Activated naive CD4-positive, alpha-beta T cell treated with anti-CD3 and anti-CD28 coated beads, Interleukin-2, amount 10 ng/mL, durations not matched to agents 7 days and 5 days (primary cell): ENCODE measurements at regions not wholly inside any gene's neighbourhood (a gene's known extent, or its start where the extent isn't known, plus 50 kb on each side); places are given as distances from the start of the nearest gene placed in this dataset.

Experiments
- CTCF ChIA-PET: fragments of 350-600 bp; sonication (Branson Sonifier 250); formaldehyde crosslinking; loops from one replicate; lab custom pipeline; 2021; ENCODE audit warnings: antibody characterized with exemption; lab: Charles Lee
- DNase-seq: peaks from one replicate; pipeline ENCODE4 v3.0.0-alpha.2; 2020
- H3K27ac Mint-ChIP-seq: one replicate; pipeline ENCODE4 v1.8.0; 2021; ENCODE audit warnings: mild to moderate bottlenecking, moderate library complexity, mixed read lengths
- H3K27me3 Mint-ChIP-seq: one replicate; pipeline ENCODE4 v1.8.0; 2021; ENCODE audit warnings: mild to moderate bottlenecking, mixed read lengths
- H3K36me3 Mint-ChIP-seq: one replicate; pipeline ENCODE4 v1.8.0; 2021; ENCODE audit warnings: mixed read lengths
- H3K4me1 Mint-ChIP-seq: one replicate; pipeline ENCODE4 v1.8.0; 2021; ENCODE audit warnings: mixed read lengths
- H3K4me3 Mint-ChIP-seq: one replicate; pipeline ENCODE4 v1.8.0; 2021; ENCODE audit warnings: mild to moderate bottlenecking, moderate library complexity, mixed read lengths
- H3K9me3 Mint-ChIP-seq: one replicate; pipeline ENCODE4 v1.8.0; 2021; ENCODE audit warnings: mixed read lengths

- CTCF ChIA-PET: no interaction called here
- Mint-ChIP-seq H3K9me3 (peaks cover 6% of the 10 kb centered on the region), H3K4me1 (no peaks in the 10 kb centered on the region), H3K27me3 (peaks cover 4% of the 10 kb centered on the region), H3K36me3 (no peaks in the 10 kb centered on the region), H3K27ac (no peak overlapping the region), H3K4me3 (no peak overlapping the region)
- peak; percentile 19 for DNase-seq
These were observed 64.6 kb downstream of the MYEOV start for GRCh38 chr11:69358398-69359020.

GRCh38 chr11:69359735-69360480 lies 66.0 kb downstream of the MYEOV start:
- no peaks in the 10 kb centered on the region for H3K36me3 Mint-ChIP-seq
- peaks cover 6% of the 10 kb centered on the region for H3K9me3 Mint-ChIP-seq
- H3K27me3 Mint-ChIP-seq: peaks cover 4% of the 10 kb centered on the region
- peak; percentile 1 for DNase-seq
- H3K27ac Mint-ChIP-seq: no peak overlapping the region
- CTCF ChIA-PET: no interaction called here
- H3K4me1 Mint-ChIP-seq: no peaks in the 10 kb centered on the region
- H3K4me3 Mint-ChIP-seq: no peak overlapping the region

DNA sequence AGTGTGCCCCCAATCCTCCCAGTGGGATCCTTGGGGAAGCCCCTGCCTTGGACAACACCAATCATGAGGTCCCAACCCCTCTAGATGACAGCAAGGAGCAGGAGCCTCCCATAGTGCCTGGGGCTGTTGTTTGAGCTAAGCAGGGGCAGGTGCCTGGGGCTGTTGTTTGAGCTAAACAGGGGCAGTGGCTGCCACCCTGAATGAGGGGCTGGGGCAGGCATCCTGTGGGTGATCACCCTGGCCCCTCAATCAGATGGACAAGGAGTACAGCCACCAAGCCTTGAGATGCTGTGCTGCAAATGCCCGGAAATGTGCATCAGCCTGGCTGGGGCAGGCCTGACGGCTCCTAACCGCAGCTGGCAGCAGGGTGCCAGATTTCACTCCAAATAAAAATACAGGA lies 66.7 kb downstream of the MYEOV start:
- Mint-ChIP-seq H3K9me3 (peaks cover 6% of the 10 kb centered on the region), H3K27me3 (peaks cover 4% of the 10 kb centered on the region), H3K27ac (no peak overlapping the region), H3K36me3 (no peaks in the 10 kb centered on the region), H3K4me3 (no peak overlapping the region), H3K4me1 (no peaks in the 10 kb centered on the region)
- DNase-seq: no peak
- CTCF ChIA-PET: no interaction called here

- no peak overlapping the region for H3K27ac Mint-ChIP-seq
- CTCF ChIA-PET: interaction anchor here (0.7 kb wide), 1 partner anchor 39 kb away, joined by 3 read pairs; no protein-coding TSS in a partner anchor
These were observed 67.1 kb downstream of the MYEOV start for GRCh38 chr11:69361048-69361447.

DNA sequence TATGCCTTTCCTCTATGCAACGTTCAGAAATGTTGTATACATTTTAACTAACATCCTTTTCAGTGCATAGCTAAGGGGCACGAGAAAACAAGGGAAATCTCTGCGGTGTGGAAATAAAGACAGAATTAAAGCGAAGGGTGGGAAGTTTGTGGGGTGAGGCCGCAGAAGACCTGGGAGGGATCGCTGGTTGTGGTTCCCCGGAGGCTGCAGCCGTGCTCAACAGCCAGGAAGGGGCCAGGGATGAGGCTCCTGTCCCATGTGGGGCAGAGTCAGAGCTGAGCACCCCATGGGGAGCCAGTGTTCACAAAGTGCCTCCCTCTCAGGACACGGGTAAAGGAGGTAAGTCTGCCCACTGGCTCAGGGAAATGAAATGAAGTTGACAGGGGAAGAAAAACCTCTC lies 67.5 kb downstream of the MYEOV start:
- DNase-seq: peak; percentile 5
- CTCF ChIA-PET: interaction anchor here (0.7 to 1.4 kb wide), 2 partner anchors 39 to 69 kb away, joined by 3 to 4 read pairs; no protein-coding TSS in a partner anchor
- H3K4me1 Mint-ChIP-seq: no peaks in the 10 kb centered on the region
- no peaks in the 10 kb centered on the region for H3K36me3 Mint-ChIP-seq
- peaks cover 4% of the 10 kb centered on the region for H3K27me3 Mint-ChIP-seq
- H3K27ac Mint-ChIP-seq: no peak overlapping the region
- no peak overlapping the region for H3K4me3 Mint-ChIP-seq
- H3K9me3 Mint-ChIP-seq: peaks cover 6% of the 10 kb centered on the region

More at GRCh38 chr11:69361048-69361447, 67.1 kb downstream of the MYEOV start:
- Mint-ChIP-seq H3K9me3 (peaks cover 6% of the 10 kb centered on the region), H3K4me3 (no peak overlapping the region), H3K36me3 (no peaks in the 10 kb centered on the region), H3K4me1 (no peaks in the 10 kb centered on the region), H3K27me3 (peaks cover 4% of the 10 kb centered on the region)
- peak; percentile 3 for DNase-seq

DNA sequence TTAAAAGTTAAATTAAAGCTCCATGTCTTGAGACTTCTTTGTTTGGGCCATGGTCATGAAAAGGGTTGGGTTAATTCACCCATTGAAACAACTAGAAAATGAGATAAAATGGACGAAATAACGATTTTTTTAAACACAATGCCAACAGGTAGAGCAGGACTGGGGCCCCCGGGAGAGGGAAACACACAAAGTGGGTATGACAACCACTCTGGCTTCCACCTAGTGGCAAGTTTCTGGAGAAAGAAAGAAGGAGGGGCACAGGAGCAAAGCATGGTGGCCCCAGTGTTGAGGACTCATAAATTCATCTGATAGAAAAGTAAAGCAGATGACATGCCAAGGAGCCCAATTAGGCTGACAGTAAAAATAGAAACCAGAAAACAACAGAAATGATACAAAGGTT lies 68.4 kb downstream of the MYEOV start:
- H3K27me3 Mint-ChIP-seq: peaks cover 4% of the 10 kb centered on the region
- no peaks in the 10 kb centered on the region for H3K4me1 Mint-ChIP-seq
- no peaks in the 10 kb centered on the region for H3K36me3 Mint-ChIP-seq
- DNase-seq: peak; percentile 17
- H3K9me3 Mint-ChIP-seq: peaks cover 6% of the 10 kb centered on the region
- H3K27ac Mint-ChIP-seq: no peak overlapping the region
- no peak overlapping the region for H3K4me3 Mint-ChIP-seq
- CTCF ChIA-PET: interaction anchor here (1.4 kb wide), 1 partner anchor 69 kb away, joined by 4 read pairs; no protein-coding TSS in a partner anchor

DNA sequence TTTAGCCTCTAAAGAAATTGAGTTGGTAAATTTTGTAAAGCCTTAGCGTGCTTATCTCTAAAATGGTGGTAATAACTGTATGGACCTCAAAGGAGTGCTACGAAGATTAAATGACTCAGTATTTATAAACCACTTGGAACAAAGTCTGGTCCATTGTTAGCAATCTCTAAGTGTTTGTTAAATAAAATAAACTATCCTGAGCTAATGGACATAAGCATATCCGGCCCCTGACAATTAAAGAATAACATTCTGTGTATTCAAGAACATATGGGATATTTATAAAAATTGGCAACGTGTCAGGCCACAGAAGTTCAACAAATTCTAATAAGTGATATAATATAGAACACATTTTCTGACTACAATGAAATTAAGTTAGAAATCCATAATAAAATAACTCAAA lies 71.0 kb downstream of the MYEOV start:
- Mint-ChIP-seq H3K27ac (no peak overlapping the region), H3K27me3 (peaks cover 7% of the 10 kb centered on the region), H3K4me1 (no peaks in the 10 kb centered on the region), H3K9me3 (peaks cover 4% of the 10 kb centered on the region), H3K4me3 (no peak overlapping the region), H3K36me3 (no peaks in the 10 kb centered on the region)
- DNase-seq: no peak
- CTCF ChIA-PET: no interaction called here

- no peak overlapping the region for H3K27ac Mint-ChIP-seq
- no peaks in the 10 kb centered on the region for H3K4me1 Mint-ChIP-seq
- DNase-seq: no peak
- H3K36me3 Mint-ChIP-seq: no peaks in the 10 kb centered on the region
- H3K9me3 Mint-ChIP-seq: peaks cover 3% of the 10 kb centered on the region
- H3K4me3 Mint-ChIP-seq: no peak overlapping the region
- H3K27me3 Mint-ChIP-seq: peaks cover 8% of the 10 kb centered on the region
- CTCF ChIA-PET: no interaction called here
These were observed 71.6 kb downstream of the MYEOV start for GRCh38 chr11:69365558-69365957.

DNA sequence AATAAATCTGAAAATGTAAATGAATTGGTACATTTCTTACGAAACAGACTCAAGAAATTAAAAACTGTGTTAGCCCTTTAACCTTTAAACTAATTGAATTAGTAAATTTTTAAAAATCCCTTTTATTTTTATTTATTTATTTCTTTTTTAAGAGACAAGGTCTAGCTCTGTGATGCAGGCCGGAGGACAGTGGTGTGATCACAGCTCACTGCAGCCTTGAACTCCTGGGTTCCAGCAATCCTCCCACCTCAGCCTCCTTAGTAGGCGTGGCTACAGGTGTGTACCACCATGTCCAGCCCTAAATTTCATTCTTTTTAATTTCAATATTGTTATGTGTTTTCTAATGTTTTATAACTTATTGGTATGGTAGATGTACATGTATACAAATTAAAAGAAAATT lies 72.6 kb downstream of the MYEOV start:
- H3K9me3 Mint-ChIP-seq: peaks cover 3% of the 10 kb centered on the region
- peaks cover 9% of the 10 kb centered on the region for H3K27me3 Mint-ChIP-seq
- no peak overlapping the region for H3K4me3 Mint-ChIP-seq
- CTCF ChIA-PET: no interaction called here
- no peaks in the 10 kb centered on the region for H3K36me3 Mint-ChIP-seq
- no peaks in the 10 kb centered on the region for H3K4me1 Mint-ChIP-seq
- H3K27ac Mint-ChIP-seq: no peak overlapping the region
- DNase-seq: peak; percentile 6

GRCh38 chr11:69367211-69367964 lies 73.4 kb downstream of the MYEOV start:
- Mint-ChIP-seq H3K27ac (no peak overlapping the region), H3K36me3 (no peaks in the 10 kb centered on the region), H3K4me3 (no peak overlapping the region), H3K9me3 (peaks cover 3% of the 10 kb centered on the region), H3K4me1 (no peaks in the 10 kb centered on the region), H3K27me3 (peaks cover 15% of the 10 kb centered on the region)
- CTCF ChIA-PET: no interaction called here
- peak; percentile 1 for DNase-seq

- peak; percentile 7 for DNase-seq
- peaks cover 3% of the 10 kb centered on the region for H3K9me3 Mint-ChIP-seq
- H3K36me3 Mint-ChIP-seq: no peaks in the 10 kb centered on the region
- no peak overlapping the region for H3K4me3 Mint-ChIP-seq
- no peak overlapping the region for H3K27ac Mint-ChIP-seq
- peaks cover 15% of the 10 kb centered on the region for H3K27me3 Mint-ChIP-seq
- no peaks in the 10 kb centered on the region for H3K4me1 Mint-ChIP-seq
- CTCF ChIA-PET: no interaction called here
These were observed 74.3 kb downstream of the MYEOV start for GRCh38 chr11:69368119-69368880.

DNA sequence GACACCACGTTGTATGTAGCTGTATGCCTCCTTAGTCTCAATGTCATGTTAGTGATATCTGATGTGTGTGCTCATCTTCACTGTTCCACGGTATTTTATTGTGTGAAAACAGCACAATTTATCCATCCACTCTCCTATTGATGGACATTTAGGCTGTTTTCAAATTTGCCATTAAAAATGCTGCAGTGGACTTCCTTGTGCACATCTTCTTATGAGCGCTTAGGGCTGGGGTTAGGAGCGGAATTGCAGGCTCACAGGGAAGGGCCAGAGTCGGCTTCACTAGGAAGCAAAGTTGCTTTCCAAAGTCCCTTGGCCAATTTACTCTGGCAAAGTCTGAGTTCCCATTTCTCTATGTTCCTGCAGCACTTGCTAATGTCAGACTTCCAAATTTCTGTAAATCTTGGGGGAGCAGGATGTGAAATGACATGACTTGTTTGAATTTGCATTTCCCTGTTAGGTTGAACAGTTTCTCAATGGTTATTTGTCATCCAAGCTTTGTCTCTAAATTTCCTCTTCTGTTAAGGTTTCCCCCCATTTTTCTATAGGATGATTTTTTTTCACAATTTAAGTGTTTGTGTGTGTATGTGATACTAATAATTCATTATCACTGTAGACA lies 75.4 kb downstream of the MYEOV start:
- H3K4me1 Mint-ChIP-seq: no peaks in the 10 kb centered on the region
- H3K36me3 Mint-ChIP-seq: no peaks in the 10 kb centered on the region
- H3K27ac Mint-ChIP-seq: no peak overlapping the region
- CTCF ChIA-PET: no interaction called here
- no peak overlapping the region for H3K4me3 Mint-ChIP-seq
- peaks cover 3% of the 10 kb centered on the region for H3K9me3 Mint-ChIP-seq
- peaks cover 15% of the 10 kb centered on the region for H3K27me3 Mint-ChIP-seq
- no peak for DNase-seq

- Mint-ChIP-seq H3K27ac (no peak overlapping the region), H3K9me3 (peaks cover 3% of the 10 kb centered on the region), H3K27me3 (peaks cover 15% of the 10 kb centered on the region), H3K36me3 (no peaks in the 10 kb centered on the region), H3K4me3 (no peak overlapping the region), H3K4me1 (no peaks in the 10 kb centered on the region)
- CTCF ChIA-PET: no interaction called here
- DNase-seq: peak; percentile 0
These were observed 76.0 kb downstream of the MYEOV start for GRCh38 chr11:69369945-69370344.
